ENCODE measurements at regions not wholly inside any gene's neighbourhood (a gene's known extent, or its start where the extent isn't known, plus 50 kb on each side); places are given as distances from the start of the nearest gene placed in this dataset.

DNA sequence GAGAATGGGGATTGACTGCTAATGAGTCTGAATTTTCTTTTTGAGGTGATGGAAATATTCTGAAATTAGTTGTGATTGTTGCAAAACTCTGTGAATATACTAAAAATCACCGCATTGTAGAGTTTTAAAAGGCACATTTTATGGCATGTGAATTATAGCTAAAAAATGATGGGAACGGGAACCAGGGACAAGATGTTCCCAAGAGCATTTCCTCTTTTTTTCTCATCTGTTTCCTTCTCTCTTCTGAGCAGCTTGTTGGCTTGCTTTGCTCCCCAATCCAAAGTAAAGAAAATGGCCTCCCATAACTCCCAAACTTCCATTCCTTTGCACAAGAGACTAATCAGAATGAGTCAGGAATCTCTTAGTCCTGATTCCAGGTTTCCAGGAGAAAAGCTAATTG, 459.2 kb downstream of the TSHZ3 start:
- no peak for DNase-seq (ENCODE audit: low spot score)
- no peak overlapping the region for H3K27ac ChIP-seq
- TF ChIP-seq POLR2A (IDR thresholded peaks at IDR 0.05) (no peak), CTCF (IDR thresholded peaks at IDR 0.05) (no peak), POLR2AphosphoS5 (IDR thresholded peaks at IDR 0.05) (no peak)

DNA sequence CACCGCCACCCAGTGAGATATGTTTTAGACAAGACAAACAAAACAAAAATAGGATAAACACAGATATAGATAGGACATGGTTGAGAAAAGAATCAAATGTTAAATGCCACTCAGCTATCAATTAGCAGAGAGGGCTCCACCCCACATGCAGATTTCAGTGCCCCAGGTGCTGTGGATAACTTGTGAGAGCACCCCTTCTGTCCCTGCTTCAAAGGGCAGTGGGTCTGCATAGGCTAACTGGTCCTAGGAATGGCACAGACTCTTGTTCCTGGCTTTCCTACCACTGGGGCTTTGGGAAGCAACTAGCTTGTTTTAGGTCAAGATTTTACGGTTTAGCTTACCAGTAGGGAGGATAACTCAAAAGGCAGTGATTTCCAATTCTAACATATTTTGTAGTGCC, 460.3 kb downstream of the TSHZ3 start:
- 88% methylated on average over 2 of the region's 2 CpGs for WGBS
- Histone ChIP-seq H3K4me3 (no peak overlapping the region), H3K27me3 (replicated peaks; ENCODE audit: insufficient read depth) (no peaks in the 10 kb centered on the region), H3K27ac (no peak overlapping the region), H3K9me3 (no peaks in the 10 kb centered on the region), H3K36me3 (no peaks in the 10 kb centered on the region), H3K4me1 (replicated peaks) (no peaks in the 10 kb centered on the region)
- TF ChIP-seq CTCF (IDR thresholded peaks at IDR 0.05) (no peak), POLR2A (IDR thresholded peaks at IDR 0.05) (no peak), POLR2AphosphoS5 (IDR thresholded peaks at IDR 0.05) (no peak)
- intact Hi-C loops (cut with DNase I), result no loop called here
- DNase-seq (ENCODE audit: low spot score), result no peak

More for the DNA sequence above, 459.2 kb downstream of the TSHZ3 start:
- H3K27me3 ChIP-seq (replicated peaks; ENCODE audit: insufficient read depth), result no peaks in the 10 kb centered on the region
- WGBS, result 42% methylated on average over 2 of the region's 2 CpGs
- intact Hi-C loops (cut with DNase I), result no loop called here
- no peaks in the 10 kb centered on the region for H3K4me1 ChIP-seq (replicated peaks)
- no peak overlapping the region for H3K4me3 ChIP-seq
- H3K9me3 ChIP-seq, result no peaks in the 10 kb centered on the region
- H3K36me3 ChIP-seq, result no peaks in the 10 kb centered on the region

DNA sequence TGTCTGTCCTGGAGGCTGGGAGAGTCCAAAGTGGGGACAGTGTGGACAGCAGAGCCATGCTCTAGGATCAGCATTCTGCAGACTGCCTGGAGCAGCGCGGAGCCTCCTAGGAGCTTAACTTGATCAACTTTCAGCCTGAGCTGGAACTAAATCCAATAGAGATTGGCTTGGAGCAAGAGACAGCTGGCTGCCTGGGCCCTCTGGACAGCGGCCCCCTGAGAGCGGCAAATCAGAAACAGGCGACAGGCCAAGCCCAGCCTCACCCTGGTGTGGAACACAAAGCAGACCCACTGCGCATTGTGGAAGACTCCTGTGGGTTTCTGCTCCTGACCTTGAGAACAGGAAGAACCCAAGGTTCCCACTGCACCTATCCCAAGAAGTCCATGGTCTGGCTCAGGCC, 462.2 kb downstream of the TSHZ3 start:
- H3K27ac ChIP-seq, result no peak overlapping the region
- intact Hi-C loops (cut with DNase I), result no loop called here
- H3K27me3 ChIP-seq (replicated peaks; ENCODE audit: insufficient read depth), result no peaks in the 10 kb centered on the region
- no peak for DNase-seq (ENCODE audit: low spot score)
- H3K9me3 ChIP-seq, result no peaks in the 10 kb centered on the region
- no peaks in the 10 kb centered on the region for H3K4me1 ChIP-seq (replicated peaks)
- TF ChIP-seq CTCF (IDR thresholded peaks at IDR 0.05), result no peak
- TF ChIP-seq POLR2AphosphoS5 (IDR thresholded peaks at IDR 0.05), result no peak
- TF ChIP-seq POLR2A (IDR thresholded peaks at IDR 0.05), result no peak
- no peaks in the 10 kb centered on the region for H3K36me3 ChIP-seq
- H3K4me3 ChIP-seq, result no peak overlapping the region
- 86% methylated on average over 6 of the region's 6 CpGs for WGBS

GRCh38 chr19:30886222-30886621, 463.0 kb downstream of the TSHZ3 start:
- H3K27ac ChIP-seq, result no peak overlapping the region
- intact Hi-C loops (cut with DNase I), result no loop called here
- no peaks in the 10 kb centered on the region for H3K36me3 ChIP-seq
- H3K27me3 ChIP-seq (replicated peaks; ENCODE audit: insufficient read depth), result no peaks in the 10 kb centered on the region
- TF ChIP-seq POLR2AphosphoS5 (IDR thresholded peaks at IDR 0.05) (no peak), CTCF (IDR thresholded peaks at IDR 0.05) (no peak), POLR2A (IDR thresholded peaks at IDR 0.05) (no peak)
- H3K4me3 ChIP-seq, result no peak overlapping the region
- no peaks in the 10 kb centered on the region for H3K4me1 ChIP-seq (replicated peaks)
- DNase-seq (ENCODE audit: low spot score), result no peak
- 66% methylated on average over 7 of the region's 7 CpGs for WGBS
- no peaks in the 10 kb centered on the region for H3K9me3 ChIP-seq

DNA sequence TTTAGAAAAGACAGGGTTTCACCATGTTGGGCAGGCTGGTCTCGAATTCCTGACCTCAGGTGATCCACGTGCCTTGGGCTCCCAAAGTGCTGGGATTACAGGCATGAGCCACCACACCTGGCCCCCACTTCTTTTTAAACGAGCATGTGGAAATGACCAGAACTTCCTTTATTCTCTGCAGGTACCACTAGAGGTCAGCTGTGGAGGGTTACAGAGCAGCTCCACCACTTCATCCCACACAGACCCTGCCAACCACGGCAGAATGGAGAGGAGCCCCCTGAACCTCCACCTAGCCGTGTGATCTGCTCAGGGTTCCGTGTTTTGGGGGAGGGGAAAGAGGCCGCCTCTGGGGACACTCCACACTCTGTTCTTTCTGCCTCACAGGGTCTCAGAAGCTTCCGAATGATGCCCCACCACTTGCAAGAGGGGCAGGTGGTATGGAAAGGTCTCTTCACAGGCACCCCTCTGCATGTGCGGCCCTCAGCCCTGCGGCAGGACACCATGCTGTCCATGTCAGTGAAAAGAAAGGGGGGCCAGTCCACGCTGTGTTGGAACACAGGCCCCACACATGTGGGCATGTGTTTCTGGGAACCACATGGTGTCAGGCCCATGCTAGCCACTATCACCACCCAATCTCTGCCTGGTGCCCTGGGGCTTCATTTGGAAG, 465.0 kb downstream of the TSHZ3 start:
- Histone ChIP-seq H3K27ac (no peak overlapping the region), H3K36me3 (no peaks in the 10 kb centered on the region), H3K4me3 (no peak overlapping the region), H3K9me3 (no peaks in the 10 kb centered on the region), H3K4me1 (replicated peaks) (no peaks in the 10 kb centered on the region), H3K27me3 (replicated peaks; ENCODE audit: insufficient read depth) (no peaks in the 10 kb centered on the region)
- 90% methylated on average over 11 of the region's 11 CpGs for WGBS
- intact Hi-C loops (cut with DNase I), result no loop called here
- no peak for TF ChIP-seq POLR2A (IDR thresholded peaks at IDR 0.05)
- no peak for TF ChIP-seq CTCF (IDR thresholded peaks at IDR 0.05)
- TF ChIP-seq POLR2AphosphoS5 (IDR thresholded peaks at IDR 0.05), result no peak
- DNase-seq (ENCODE audit: low spot score), result no peak

Measured in prostate gland (tissue), 2 donors.